Smooth muscle cell (in vitro differentiated cells): ENCODE measurements at regions not wholly inside any gene's neighbourhood (a gene's known extent, or its start where the extent isn't known, plus 50 kb on each side); places are given as distances from the start of the nearest gene placed in this dataset.

Experiments
- DNase-seq: peaks from one replicate; lab custom pipeline; 2025; ENCODE audit not compliant: unreplicated experiment; lab: John Stamatoyannopoulos, UW
- H2AFZ ChIP-seq: fragments of 200-600 bp; sonication (generic); 2 replicates; pipeline ENCODE4 v1.6.0; 2016; ENCODE audit warnings: antibody characterized with exemption, low read depth, mild to moderate bottlenecking
- H3F3A ChIP-seq: fragments of 200-600 bp; sonication (generic); 2 replicates; pipeline ENCODE4 v1.6.0; 2017; ENCODE audit warnings: antibody characterized with exemption, low read depth
- H3K27ac ChIP-seq: fragments of 200-600 bp; sonication (generic); 2 replicates; pipeline ENCODE4 v1.5.1; 2016; ENCODE audit warnings: low read depth, mild to moderate bottlenecking
- H3K27me3 ChIP-seq: fragments of 200-600 bp; sonication (generic); 2 replicates; pipeline ENCODE4 v1.6.1; 2016; ENCODE audit warnings: low read depth, mild to moderate bottlenecking
- H3K36me3 ChIP-seq: fragments of 200-600 bp; sonication (generic); 2 replicates; pipeline ENCODE4 v1.5.1; 2016; ENCODE audit warnings: low read depth
- H3K4me1 ChIP-seq: fragments of 200-600 bp; sonication (generic); 2 replicates; pipeline ENCODE4 v1.5.1; 2016; ENCODE audit warnings: low read depth
- H3K4me2 ChIP-seq: fragments of 200-600 bp; sonication (generic); 2 replicates; pipeline ENCODE4 v1.6.0; 2016; ENCODE audit warnings: mild to moderate bottlenecking
- H3K4me3 ChIP-seq: fragments of 200-600 bp; sonication (generic); 2 replicates; pipeline ENCODE4 v1.5.1; 2016; ENCODE audit warnings: mild to moderate bottlenecking
- H3K79me2 ChIP-seq: fragments of 200-600 bp; sonication (generic); 2 replicates; pipeline ENCODE4 v1.6.0; 2016; ENCODE audit warnings: low read depth, mild to moderate bottlenecking
- H3K9ac ChIP-seq: fragments of 200-600 bp; sonication (generic); 2 replicates; pipeline ENCODE4 v1.6.0; 2016; ENCODE audit warnings: low read depth
- H3K9me3 ChIP-seq: fragments of 200-600 bp; sonication (generic); replicated peaks from 2 replicates; pipeline ENCODE4 v1.5.1; 2016; ENCODE audit warnings: low read depth
- H4K20me1 ChIP-seq: fragments of 200-600 bp; sonication (generic); 2 replicates; pipeline ENCODE4 v1.6.0; 2016; ENCODE audit warnings: low read depth
- CTCF ChIP-seq: fragments of 200-600 bp; sonication (generic); IDR thresholded peaks from 2 replicates; pipeline ENCODE4 v1.5.1; 2017; ENCODE audit warnings: borderline replicate concordance, mild to moderate bottlenecking, antibody characterized with exemption; ENCODE audit not compliant: insufficient read depth, poor library complexity, severe bottlenecking
- WGBS: methylation state at CpG from one replicate; pipeline ENCODE4 v1.1.7; 2016; ENCODE audit warnings: low lambda C conversion rate; 5-methylcytosine and 5-hydroxymethylcytosine counted together

- H2AFZ ChIP-seq, result no peak overlapping the region
- no peak overlapping the region for H3K4me2 ChIP-seq
- H3K9ac ChIP-seq, result no peak overlapping the region
- H4K20me1 ChIP-seq, result no peaks in the 10 kb centered on the region
- TF ChIP-seq CTCF, result peak; percentile 39
- no peaks in the 10 kb centered on the region for H3K79me2 ChIP-seq
- no peak overlapping the region for H3K4me3 ChIP-seq
- H3F3A ChIP-seq, result no peaks in the 10 kb centered on the region
- H3K27ac ChIP-seq, result no peak overlapping the region
- H3K4me1 ChIP-seq, result no peaks in the 10 kb centered on the region
- H3K36me3 ChIP-seq, result no peaks in the 10 kb centered on the region
- no peaks in the 10 kb centered on the region for H3K27me3 ChIP-seq
- H3K9me3 ChIP-seq, result no peaks in the 10 kb centered on the region
- 88% methylated on average over 1 of the region's 1 CpG for WGBS
- DNase-seq, result no peak
Measured at GRCh38 chr7:3200504-3200903, 100.5 kb upstream of the SDK1 start.

GRCh38 chr7:3201306-3201705, 99.7 kb upstream of the SDK1 start:
- Histone ChIP-seq H3K4me2 (no peak overlapping the region), H3K4me3 (no peak overlapping the region), H3K36me3 (no peaks in the 10 kb centered on the region), H3K27me3 (no peaks in the 10 kb centered on the region), H3K27ac (no peak overlapping the region), H4K20me1 (no peaks in the 10 kb centered on the region), H2AFZ (no peak overlapping the region), H3K79me2 (no peaks in the 10 kb centered on the region), H3K4me1 (no peaks in the 10 kb centered on the region), H3K9me3 (no peaks in the 10 kb centered on the region), H3K9ac (no peak overlapping the region), H3F3A (no peaks in the 10 kb centered on the region)
- DNase-seq, result no peak
- WGBS, result 97% methylated on average over 1 of the region's 1 CpG
- TF ChIP-seq CTCF, result no peak

- no peaks in the 10 kb centered on the region for H3K27me3 ChIP-seq
- DNase-seq, result no peak
Measured at GRCh38 chr7:3201937-3202710, 98.9 kb upstream of the SDK1 start.

More at GRCh38 chr7:3201937-3202710, 98.9 kb upstream of the SDK1 start:
- Histone ChIP-seq H3K79me2 (no peaks in the 10 kb centered on the region), H3F3A (no peaks in the 10 kb centered on the region), H4K20me1 (no peaks in the 10 kb centered on the region), H2AFZ (no peak overlapping the region), H3K9me3 (no peaks in the 10 kb centered on the region), H3K4me2 (no peak overlapping the region), H3K4me1 (no peaks in the 10 kb centered on the region), H3K9ac (no peak overlapping the region), H3K4me3 (no peak overlapping the region), H3K36me3 (no peaks in the 10 kb centered on the region), H3K27ac (no peak overlapping the region)
- TF ChIP-seq CTCF, result no peak
- WGBS, result 96% methylated on average over 6 of the region's 6 CpGs
